ENCODE measurements at regions not wholly inside any gene's neighbourhood (a gene's known extent, or its start where the extent isn't known, plus 50 kb on each side); places are given as distances from the start of the nearest gene placed in this dataset.

DNA sequence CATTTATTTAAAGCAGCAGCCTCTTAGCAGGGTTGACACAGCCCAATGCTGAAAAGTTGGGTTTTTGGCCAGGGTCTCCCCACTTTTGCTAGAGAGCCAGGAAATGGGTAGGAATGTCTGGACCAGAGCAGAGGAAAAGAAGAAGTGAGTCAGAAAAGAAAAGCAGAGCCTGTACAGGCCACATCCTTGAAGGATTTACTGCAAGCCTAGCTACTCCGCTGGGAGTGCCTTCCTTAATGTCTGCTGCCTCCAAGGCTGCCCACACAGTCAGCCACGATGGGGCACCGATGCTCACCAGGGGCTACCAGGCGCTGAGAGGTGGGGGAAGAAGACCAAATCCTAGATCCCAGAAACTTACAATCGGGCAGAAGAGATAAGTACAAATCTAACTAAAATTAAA lies 139.2 kb downstream of the C12orf75 start:
- 29% methylated on average over 5 of the region's 5 CpGs for WGBS (ENCODE audit: insufficient coverage, insufficient replicate concordance, low lambda C conversion rate, missing lambda C conversion rate)
- ATAC-seq (no peak), FAIRE-seq (no peak), DNase-seq (ENCODE audit: low read depth, low spot score) (no peak)
- H3K4me1 ChIP-seq (ENCODE audit: control insufficient read depth, insufficient read depth, low read length), result no peaks in the 10 kb centered on the region
- H3K4me2 ChIP-seq (ENCODE audit: control insufficient read depth, insufficient read depth), result no peak overlapping the region
- H3K9ac ChIP-seq (ENCODE audit: control insufficient read depth, insufficient read depth, low read length), result no peak overlapping the region
- no peaks in the 10 kb centered on the region for H3K79me2 ChIP-seq (ENCODE audit: control insufficient read depth, insufficient read depth, low read length)
- H3K9me3 ChIP-seq (replicated peaks; ENCODE audit: control insufficient read depth, insufficient read depth, low read length), result no peaks in the 10 kb centered on the region; the same call in 2 of the 3 replicates
- intact Hi-C loops (cut with micrococcal nuclease; ENCODE audit: unreplicated experiment) (no loop called here), in situ Hi-C loops (cut with MboI) (no loop called here)
- SMC1A ChIA-PET (ENCODE audit: uncharacterized antibody, unreplicated experiment), result no interaction called here
- TF ChIP-seq FOS (IDR thresholded peaks at IDR 0.05; ENCODE audit: borderline replicate concordance, extremely low read depth, insufficient read length) (no peak), ZNF217 (IDR thresholded peaks at IDR 0.05) (no peak), BHLHE40 (IDR thresholded peaks at IDR 0.05; ENCODE audit: borderline replicate concordance in 1 of 2, low read depth in 2 of 2, low read length in 1 of 2) (no peak), TCF7 (IDR thresholded peaks at IDR 0.05; ENCODE audit: borderline replicate concordance) (no peak), RCOR1 (conservative IDR thresholded peaks at IDR 0.05; ENCODE audit: low read depth, low read length) (no peak), SIN3A (IDR thresholded peaks at IDR 0.05; ENCODE audit: low read depth, low read length) (no peak), EED (IDR thresholded peaks at IDR 0.05; ENCODE audit: low read depth) (no peak), RELA (IDR thresholded peaks at IDR 0.05; ENCODE audit: borderline replicate concordance, partially characterized antibody) (no peak), SIX5 (IDR thresholded peaks at IDR 0.05; ENCODE audit: low read depth, low read length, severe bottlenecking) (no peak), CHD4 (IDR thresholded peaks at IDR 0.05) (no peak), MEF2A (IDR thresholded peaks at IDR 0.05; ENCODE audit: insufficient read depth, low read depth, low read length) (no peak)
- TF ChIP-seq, protein P1, sequence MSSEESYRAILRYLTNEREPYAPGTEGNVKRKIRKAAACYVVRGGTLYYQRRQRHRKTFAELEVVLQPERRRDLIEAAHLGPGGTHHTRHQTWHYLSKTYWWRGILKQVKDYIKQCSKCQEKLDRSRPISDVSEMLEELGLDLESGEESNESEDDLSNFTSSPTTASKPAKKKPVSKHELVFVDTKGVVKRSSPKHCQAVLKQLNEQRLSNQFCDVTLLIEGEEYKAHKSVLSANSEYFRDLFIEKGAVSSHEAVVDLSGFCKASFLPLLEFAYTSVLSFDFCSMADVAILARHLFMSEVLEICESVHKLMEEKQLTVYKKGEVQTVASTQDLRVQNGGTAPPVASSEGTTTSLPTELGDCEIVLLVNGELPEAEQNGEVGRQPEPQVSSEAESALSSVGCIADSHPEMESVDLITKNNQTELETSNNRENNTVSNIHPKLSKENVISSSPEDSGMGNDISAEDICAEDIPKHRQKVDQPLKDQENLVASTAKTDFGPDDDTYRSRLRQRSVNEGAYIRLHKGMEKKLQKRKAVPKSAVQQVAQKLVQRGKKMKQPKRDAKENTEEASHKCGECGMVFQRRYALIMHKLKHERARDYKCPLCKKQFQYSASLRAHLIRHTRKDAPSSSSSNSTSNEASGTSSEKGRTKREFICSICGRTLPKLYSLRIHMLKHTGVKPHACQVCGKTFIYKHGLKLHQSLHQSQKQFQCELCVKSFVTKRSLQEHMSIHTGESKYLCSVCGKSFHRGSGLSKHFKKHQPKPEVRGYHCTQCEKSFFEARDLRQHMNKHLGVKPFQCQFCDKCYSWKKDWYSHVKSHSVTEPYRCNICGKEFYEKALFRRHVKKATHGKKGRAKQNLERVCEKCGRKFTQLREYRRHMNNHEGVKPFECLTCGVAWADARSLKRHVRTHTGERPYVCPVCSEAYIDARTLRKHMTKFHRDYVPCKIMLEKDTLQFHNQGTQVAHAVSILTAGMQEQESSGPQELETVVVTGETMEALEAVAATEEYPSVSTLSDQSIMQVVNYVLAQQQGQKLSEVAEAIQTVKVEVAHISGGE (CRISPR knock-in tag; IDR thresholded peaks at IDR 0.05), result no peak
- TF ChIP-seq, protein P2, sequence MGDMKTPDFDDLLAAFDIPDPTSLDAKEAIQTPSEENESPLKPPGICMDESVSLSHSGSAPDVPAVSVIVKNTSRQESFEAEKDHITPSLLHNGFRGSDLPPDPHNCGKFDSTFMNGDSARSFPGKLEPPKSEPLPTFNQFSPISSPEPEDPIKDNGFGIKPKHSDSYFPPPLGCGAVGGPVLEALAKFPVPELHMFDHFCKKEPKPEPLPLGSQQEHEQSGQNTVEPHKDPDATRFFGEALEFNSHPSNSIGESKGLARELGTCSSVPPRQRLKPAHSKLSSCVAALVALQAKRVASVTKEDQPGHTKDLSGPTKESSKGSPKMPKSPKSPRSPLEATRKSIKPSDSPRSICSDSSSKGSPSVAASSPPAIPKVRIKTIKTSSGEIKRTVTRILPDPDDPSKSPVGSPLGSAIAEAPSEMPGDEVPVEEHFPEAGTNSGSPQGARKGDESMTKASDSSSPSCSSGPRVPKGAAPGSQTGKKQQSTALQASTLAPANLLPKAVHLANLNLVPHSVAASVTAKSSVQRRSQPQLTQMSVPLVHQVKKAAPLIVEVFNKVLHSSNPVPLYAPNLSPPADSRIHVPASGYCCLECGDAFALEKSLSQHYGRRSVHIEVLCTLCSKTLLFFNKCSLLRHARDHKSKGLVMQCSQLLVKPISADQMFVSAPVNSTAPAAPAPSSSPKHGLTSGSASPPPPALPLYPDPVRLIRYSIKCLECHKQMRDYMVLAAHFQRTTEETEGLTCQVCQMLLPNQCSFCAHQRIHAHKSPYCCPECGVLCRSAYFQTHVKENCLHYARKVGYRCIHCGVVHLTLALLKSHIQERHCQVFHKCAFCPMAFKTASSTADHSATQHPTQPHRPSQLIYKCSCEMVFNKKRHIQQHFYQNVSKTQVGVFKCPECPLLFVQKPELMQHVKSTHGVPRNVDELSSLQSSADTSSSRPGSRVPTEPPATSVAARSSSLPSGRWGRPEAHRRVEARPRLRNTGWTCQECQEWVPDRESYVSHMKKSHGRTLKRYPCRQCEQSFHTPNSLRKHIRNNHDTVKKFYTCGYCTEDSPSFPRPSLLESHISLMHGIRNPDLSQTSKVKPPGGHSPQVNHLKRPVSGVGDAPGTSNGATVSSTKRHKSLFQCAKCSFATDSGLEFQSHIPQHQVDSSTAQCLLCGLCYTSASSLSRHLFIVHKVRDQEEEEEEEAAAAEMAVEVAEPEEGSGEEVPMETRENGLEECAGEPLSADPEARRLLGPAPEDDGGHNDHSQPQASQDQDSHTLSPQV (IDR thresholded peaks at IDR 0.05), result no peak
- TF ChIP-seq, protein P3, sequence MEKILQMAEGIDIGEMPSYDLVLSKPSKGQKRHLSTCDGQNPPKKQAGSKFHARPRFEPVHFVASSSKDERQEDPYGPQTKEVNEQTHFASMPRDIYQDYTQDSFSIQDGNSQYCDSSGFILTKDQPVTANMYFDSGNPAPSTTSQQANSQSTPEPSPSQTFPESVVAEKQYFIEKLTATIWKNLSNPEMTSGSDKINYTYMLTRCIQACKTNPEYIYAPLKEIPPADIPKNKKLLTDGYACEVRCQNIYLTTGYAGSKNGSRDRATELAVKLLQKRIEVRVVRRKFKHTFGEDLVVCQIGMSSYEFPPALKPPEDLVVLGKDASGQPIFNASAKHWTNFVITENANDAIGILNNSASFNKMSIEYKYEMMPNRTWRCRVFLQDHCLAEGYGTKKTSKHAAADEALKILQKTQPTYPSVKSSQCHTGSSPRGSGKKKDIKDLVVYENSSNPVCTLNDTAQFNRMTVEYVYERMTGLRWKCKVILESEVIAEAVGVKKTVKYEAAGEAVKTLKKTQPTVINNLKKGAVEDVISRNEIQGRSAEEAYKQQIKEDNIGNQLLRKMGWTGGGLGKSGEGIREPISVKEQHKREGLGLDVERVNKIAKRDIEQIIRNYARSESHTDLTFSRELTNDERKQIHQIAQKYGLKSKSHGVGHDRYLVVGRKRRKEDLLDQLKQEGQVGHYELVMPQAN (conservative IDR thresholded peaks at IDR 0.05), result no peak
- TF ChIP-seq, protein P4, sequence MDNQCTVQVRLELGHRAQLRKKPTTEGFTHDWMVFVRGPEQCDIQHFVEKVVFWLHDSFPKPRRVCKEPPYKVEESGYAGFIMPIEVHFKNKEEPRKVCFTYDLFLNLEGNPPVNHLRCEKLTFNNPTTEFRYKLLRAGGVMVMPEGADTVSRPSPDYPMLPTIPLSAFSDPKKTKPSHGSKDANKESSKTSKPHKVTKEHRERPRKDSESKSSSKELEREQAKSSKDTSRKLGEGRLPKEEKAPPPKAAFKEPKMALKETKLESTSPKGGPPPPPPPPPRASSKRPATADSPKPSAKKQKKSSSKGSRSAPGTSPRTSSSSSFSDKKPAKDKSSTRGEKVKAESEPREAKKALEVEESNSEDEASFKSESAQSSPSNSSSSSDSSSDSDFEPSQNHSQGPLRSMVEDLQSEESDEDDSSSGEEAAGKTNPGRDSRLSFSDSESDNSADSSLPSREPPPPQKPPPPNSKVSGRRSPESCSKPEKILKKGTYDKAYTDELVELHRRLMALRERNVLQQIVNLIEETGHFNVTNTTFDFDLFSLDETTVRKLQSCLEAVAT (IDR thresholded peaks at IDR 0.05), result no peak
- POLR2A ChIA-PET, result no interaction called here
- RAD21 ChIA-PET (ENCODE audit: unreplicated experiment), result no interaction called here
- no TSS peak for BruUV-seq (replicated peaks)
- H3K27me3 ChIP-seq (replicated peaks in 1 of 2; ENCODE audit: control insufficient read depth in 2 of 2, insufficient read depth in 2 of 2, low read length in 1 of 2), result peaks cover 0 to 2% of the 10 kb centered on the region in 2 experiments; a peak in 1 of 4 replicates
- H3K36me3 ChIP-seq (ENCODE audit: control insufficient read depth in 2 of 2, insufficient read depth in 2 of 2, low read length in 1 of 2), result no peaks in the 10 kb centered on the region
- no peaks in the 10 kb centered on the region for H4K20me1 ChIP-seq (ENCODE audit: control insufficient read depth, insufficient read depth)
- CTCF ChIA-PET, result no interaction called here
- H3K27ac ChIP-seq (ENCODE audit: control insufficient read depth, insufficient read depth), result no peak overlapping the region
- no peak overlapping the region for H2AFZ ChIP-seq (ENCODE audit: control insufficient read depth, low read depth, low read length)
- no peak overlapping the region for H3K4me3 ChIP-seq
